OCI-LY3 (cell line): ENCODE measurements at regions not wholly inside any gene's neighbourhood (a gene's known extent, or its start where the extent isn't known, plus 50 kb on each side); places are given as distances from the start of the nearest gene placed in this dataset.

Experiments
- CTCF ChIP-seq: fragments of 200-600, 300-600 bp; sonication (generic); IDR thresholded peaks from 2 replicates; pipeline ENCODE4 v1.5.1; 2014; ENCODE audit warnings: antibody characterized with exemption, low read length, low read depth
- EZH2phosphoT487 ChIP-seq: fragments of 200-600 bp; shearing (Covaris generic); IDR thresholded peaks from 2 replicates; pipeline ENCODE4 v1.6.1; 2018; ENCODE audit warnings: antibody characterized with exemption, mixed run types, low read depth

DNA sequence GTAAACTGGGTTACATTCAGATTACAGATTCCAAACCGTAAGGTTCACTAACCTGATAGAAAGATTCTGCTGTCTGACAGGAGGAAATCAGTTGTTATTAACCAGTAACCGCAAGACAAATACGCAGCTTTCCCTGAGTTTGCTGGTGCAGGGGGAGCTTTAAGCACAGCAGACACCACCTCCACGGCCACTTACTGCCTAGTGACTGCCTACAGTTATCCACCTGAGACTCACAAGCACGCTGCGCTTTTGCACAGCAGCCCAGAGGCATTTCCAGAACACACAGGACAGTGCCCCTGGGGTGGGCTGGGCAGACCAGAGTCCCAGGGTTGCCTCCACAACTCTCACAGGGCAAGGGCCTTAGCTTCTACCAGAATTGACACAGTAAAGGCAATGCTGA is 90.9 kb downstream of the CTTN start:
- no peak for TF ChIP-seq CTCF
- no peak for TF ChIP-seq EZH2phosphoT487
